SK-N-MC (cell line): ENCODE measurements at regions not wholly inside any gene's neighbourhood (a gene's known extent, or its start where the extent isn't known, plus 50 kb on each side); places are given as distances from the start of the nearest gene placed in this dataset.

ENCODE experiments used
- EZH2 ChIP-seq: fragments of 200-600 bp; sonication (generic); IDR thresholded peaks from one replicate; pipeline ENCODE4 v1.6.1; 2017; ENCODE audit warnings: antibody characterized with exemption
- FOXP2 ChIP-seq: optimal IDR thresholded peaks from 2 replicates; pipeline ENCODE3; 2011; ENCODE audit warnings: mild to moderate bottlenecking, moderate library complexity; ENCODE audit not compliant: insufficient read depth; ENCODE audit errors: extremely low read length, control extremely low read depth
- POLR2AphosphoS5 ChIP-seq: IDR thresholded peaks from 2 replicates; pipeline ENCODE4 v1.6.1; 2012; ENCODE audit warnings: mild to moderate bottlenecking, low read depth, low read length, borderline replicate concordance

- no peak for TF ChIP-seq POLR2AphosphoS5
- no peak for TF ChIP-seq EZH2
- no peak for TF ChIP-seq FOXP2
Observed at GRCh38 chr15:67903708-67904107, 63.9 kb upstream of the RNU6-1 start.
